RKO (cell line): ENCODE measurements at regions not wholly inside any gene's neighbourhood (a gene's known extent, or its start where the extent isn't known, plus 50 kb on each side); places are given as distances from the start of the nearest gene placed in this dataset.
A peak's percentile ranks its signal among the peaks of the same experiment; 100 is the strongest.

Experiments
- DNase-seq: peaks from one replicate; pipeline ENCODE4 v3.0.0-alpha.2; 2016; ENCODE audit warnings: low spot score

GRCh38 chr4:138919094-138919936 is 96.3 kb upstream of the NOCT start:
- peak; percentile 43 for DNase-seq

- DNase-seq = no peak
These were observed 97.3 kb upstream of the NOCT start for GRCh38 chr4:138918169-138918869.

GRCh38 chr4:138916763-138917162 is 98.8 kb upstream of the NOCT start:
- DNase-seq = no peak

GRCh38 chr4:138915756-138916155 is 99.8 kb upstream of the NOCT start:
- no peak for DNase-seq

- DNase-seq = no peak
These were observed 102.8 kb upstream of the NOCT start for GRCh38 chr4:138912704-138913340.

- DNase-seq = no peak
These were observed 103.5 kb upstream of the NOCT start for GRCh38 chr4:138911909-138912703.

GRCh38 chr4:138910914-138911336 is 104.7 kb upstream of the NOCT start:
- no peak for DNase-seq

- no peak for DNase-seq
These were observed 105.2 kb upstream of the NOCT start for GRCh38 chr4:138910195-138910913.

- no peak for DNase-seq
These were observed 106.0 kb upstream of the NOCT start for GRCh38 chr4:138909587-138909986.

GRCh38 chr4:138908134-138908533 is 107.4 kb upstream of the NOCT start:
- no peak for DNase-seq

GRCh38 chr4:138907174-138907573 is 108.4 kb upstream of the NOCT start:
- no peak for DNase-seq

- DNase-seq = no peak
These were observed 110.8 kb upstream of the NOCT start for GRCh38 chr4:138904793-138905192.

GRCh38 chr4:138903185-138903584 is 112.4 kb upstream of the NOCT start:
- DNase-seq = no peak

GRCh38 chr4:138902705-138903104 is 112.9 kb upstream of the NOCT start:
- no peak for DNase-seq

- DNase-seq = no peak
These were observed 114.4 kb upstream of the NOCT start for GRCh38 chr4:138901177-138901576.

- DNase-seq = no peak
These were observed 115.6 kb upstream of the NOCT start for GRCh38 chr4:138899999-138900398.

GRCh38 chr4:138898282-138898681 is 117.3 kb upstream of the NOCT start:
- no peak for DNase-seq

- DNase-seq = peak; percentile 44
These were observed 117.8 kb upstream of the NOCT start for GRCh38 chr4:138897811-138898226.

- no peak for DNase-seq
These were observed 120.9 kb upstream of the NOCT start for GRCh38 chr4:138894709-138895108.

GRCh38 chr4:138894011-138894410 is 121.6 kb upstream of the NOCT start:
- no peak for DNase-seq
